ENCODE measurements at regions not wholly inside any gene's neighbourhood (a gene's known extent, or its start where the extent isn't known, plus 50 kb on each side); places are given as distances from the start of the nearest gene placed in this dataset.
A peak's percentile ranks its signal among the peaks of the same experiment; 100 is the strongest.
"Not testable (repeated sequence)": the region's sequence is repeated elsewhere in the genome, so short reads cannot be mapped to it uniquely, and the experiment has no call there.

DNA sequence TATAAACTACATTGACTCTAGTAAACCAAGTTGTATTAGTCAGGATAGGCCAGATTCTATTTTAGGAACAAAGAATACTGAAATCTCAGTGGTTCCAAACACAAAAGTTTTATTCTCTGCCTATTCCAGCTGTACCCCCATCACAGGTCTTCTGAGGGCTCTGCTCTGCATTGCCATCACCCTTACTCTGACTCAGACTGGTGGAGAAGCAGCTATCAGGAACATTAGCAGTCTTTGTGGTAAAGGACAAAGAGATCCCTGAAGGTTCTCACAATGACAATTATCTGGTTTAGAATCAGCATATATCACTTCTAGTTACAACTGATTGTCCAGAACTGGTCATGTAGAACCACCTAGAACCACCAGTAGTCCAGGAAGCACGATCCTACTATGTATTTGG, 251.1 kb downstream of the GLUD2 start:
- DNase-seq (ENCODE audit: low read depth in 2 of 2): no peak

DNA sequence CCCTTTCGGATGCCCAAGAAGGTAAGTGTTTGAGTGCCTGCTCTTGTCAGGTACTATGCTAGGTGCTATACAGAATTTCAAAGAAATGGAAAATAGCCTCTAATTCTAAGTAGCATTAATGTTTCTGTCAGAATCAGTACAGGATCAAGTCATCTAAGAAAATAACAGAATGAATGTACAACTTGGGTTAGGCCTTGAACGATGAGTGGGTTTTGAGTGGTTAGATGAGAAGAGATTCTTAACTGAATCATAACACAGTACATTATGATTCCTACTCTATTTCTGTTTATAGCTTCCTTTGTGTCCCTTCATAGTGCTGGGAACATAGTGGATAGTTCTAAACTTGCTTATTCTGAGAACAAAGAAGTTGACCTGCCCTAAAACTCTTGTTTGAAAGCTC, 253.9 kb downstream of the GLUD2 start:
- DNase-seq (ENCODE audit: low read depth in 2 of 2): no peak

DNA sequence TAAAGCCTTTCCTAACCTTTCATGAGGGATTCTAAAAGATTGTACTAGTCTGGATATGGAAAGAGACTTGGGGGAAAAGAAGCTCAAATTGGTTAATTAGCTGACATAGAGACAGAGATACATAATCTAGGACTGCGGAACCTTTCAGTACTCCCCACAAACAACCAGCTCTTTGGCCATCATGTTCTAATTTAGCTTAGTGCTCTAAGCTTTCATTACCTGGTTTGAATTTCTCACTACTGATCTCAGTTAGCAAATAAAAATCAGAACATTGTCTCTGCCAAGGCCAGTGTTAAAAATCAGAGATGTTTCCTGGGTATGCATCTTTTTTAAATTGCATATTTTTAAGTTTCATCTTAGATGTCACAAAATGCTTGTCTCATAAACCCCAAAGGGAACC, 254.4 kb downstream of the GLUD2 start:
- DNase-seq (ENCODE audit: low read depth in 2 of 2): no peak

DNA sequence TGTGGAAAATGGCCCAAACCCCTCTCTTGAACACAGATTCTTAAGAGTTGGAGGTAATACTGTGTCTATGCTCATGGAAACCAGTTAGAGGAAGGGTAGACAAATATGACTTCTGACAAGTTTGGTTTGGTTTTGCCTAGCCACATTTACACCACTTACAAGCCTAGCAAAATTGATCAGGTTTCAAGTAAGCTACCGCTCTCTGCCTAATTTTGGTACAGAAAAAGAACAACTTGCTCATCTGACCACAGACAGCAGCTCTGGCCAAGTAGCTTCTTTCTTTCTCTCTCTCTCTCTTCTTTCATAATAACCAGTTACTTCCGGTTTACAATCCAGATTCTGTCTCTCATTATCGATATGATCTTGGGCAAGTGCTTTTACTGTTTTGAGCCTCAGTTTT, 260.0 kb downstream of the GLUD2 start:
- no peak for DNase-seq (ENCODE audit: low read depth in 2 of 2)

DNA sequence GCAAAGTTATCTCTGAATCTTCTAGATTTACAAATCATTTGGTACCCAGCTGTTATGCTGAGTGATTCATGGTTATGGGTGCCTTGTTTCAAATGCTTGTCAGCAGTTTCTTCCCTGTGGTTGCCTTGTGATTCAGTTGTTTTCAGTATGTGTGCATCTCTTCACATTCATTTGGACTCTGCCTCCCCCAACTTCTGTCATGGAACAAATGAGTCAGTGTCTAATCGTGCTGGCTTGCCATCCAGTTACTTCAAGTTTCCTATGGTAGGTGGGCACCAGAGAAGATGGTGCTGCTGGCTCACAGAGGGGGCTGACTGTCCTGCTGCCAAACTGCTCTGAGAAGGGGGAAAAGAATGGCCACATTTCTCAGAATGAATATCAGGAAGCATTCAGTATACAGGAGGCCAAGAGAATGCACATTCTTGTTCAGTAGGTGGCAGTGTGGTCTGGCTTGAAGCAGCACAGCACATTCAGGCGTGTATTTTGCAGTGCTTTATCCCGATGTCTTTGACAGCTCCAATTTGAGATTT, 260.9 kb downstream of the GLUD2 start:
- peak; percentile 20 to 41 for DNase-seq (ENCODE audit: low read depth in 2 of 2)

DNA sequence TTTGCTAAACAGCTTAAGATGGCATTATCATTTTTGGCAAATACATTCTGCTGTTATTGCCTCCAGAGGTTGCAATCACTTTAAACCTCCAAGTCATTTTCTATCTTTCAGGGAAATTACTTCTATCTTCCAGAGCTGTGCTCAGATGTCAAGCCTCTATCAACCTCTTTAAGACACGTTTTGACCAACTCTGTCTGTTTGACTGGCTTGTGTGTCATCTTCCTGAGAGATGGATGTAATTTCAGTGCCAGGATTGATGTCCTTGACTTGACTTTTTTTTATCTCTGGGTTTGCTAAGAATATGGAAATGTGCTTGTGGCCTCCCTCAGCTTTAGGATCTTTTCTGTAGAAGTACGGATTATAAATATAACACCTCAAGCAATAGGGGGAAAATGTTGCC, 263.4 kb downstream of the GLUD2 start:
- no peak for DNase-seq (ENCODE audit: low read depth in 2 of 2)

DNA sequence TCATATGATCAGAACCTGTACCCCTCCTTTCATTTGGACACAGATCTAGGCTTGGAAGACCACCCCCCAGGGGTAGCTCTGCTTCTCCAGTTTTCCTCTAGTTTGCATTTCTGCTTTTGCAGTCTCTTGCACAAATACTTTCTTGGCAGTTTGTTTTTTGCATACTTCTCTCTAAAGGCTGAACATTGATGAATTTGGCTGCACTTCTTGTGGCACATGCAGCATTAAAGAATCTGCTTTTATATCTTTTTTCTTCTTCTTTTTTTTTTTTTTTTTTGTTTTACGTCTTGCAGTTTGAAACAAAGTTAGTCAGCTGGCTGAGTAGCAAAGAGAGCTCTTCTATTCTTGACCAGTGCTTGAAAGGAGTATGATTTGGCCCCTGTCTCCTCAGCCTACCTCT, 273.0 kb downstream of the GLUD2 start:
- no peak for DNase-seq (ENCODE audit: low read depth in 2 of 2)

DNA sequence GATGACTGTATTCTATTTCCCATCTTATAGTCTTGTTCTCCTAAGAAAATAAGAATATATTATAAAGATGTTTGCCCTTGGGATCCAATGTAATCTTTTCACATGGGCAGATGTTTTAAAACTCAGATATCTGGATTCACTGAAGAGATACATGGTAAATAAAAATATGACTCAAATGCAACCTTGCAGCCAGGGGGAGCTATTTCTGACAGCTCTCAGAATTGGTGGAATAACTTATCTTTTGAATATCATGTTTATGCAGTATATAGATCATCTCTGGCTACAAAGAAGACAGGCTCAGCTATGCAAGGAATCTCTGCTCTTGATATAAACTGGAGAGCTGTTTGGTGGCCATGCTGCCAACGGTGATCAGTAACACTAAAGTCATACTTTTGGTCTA, 274.7 kb downstream of the GLUD2 start:
- DNase-seq (ENCODE audit: low read depth in 2 of 2): no peak

DNA sequence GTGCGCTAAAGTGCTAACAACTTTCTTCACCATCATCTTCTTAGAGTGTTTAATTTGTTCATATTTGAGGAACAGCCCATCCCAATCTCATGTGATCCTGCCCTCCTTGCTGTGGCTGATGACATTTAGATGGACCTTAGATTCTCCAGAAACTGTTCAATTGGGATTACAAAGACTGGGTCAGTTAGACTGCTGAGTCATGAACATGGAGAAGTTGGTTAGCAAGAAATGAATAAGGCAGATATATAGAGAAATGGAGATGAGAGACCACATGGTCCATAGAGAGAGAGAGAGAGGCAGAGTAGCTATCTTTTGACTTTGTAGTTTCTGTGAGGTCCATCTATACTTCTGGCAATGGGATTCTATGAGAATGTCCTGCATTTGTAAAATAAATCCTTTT, 275.9 kb downstream of the GLUD2 start:
- DNase-seq (ENCODE audit: low read depth in 2 of 2): no peak

DNA sequence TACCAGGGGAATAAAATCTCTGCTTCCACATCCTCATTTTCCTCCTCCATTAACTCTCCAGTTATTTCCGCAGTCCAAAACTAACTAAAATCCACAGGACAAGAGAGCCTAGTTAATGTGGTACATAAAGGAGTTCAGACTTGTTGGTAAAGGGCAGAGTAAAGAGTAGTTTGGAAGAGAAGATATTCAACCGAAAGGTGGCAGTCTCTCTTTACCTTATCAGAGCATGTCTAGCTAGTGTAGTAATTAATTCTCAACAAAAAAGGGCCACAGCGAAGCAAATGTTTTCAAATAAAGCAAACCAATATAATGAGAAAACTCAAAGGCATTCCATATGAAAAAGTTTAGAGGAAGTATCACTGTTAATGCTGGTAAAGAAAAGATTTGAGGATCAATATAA, 286.5 kb downstream of the GLUD2 start:
- no peak for DNase-seq (ENCODE audit: low read depth in 2 of 2)

DNA sequence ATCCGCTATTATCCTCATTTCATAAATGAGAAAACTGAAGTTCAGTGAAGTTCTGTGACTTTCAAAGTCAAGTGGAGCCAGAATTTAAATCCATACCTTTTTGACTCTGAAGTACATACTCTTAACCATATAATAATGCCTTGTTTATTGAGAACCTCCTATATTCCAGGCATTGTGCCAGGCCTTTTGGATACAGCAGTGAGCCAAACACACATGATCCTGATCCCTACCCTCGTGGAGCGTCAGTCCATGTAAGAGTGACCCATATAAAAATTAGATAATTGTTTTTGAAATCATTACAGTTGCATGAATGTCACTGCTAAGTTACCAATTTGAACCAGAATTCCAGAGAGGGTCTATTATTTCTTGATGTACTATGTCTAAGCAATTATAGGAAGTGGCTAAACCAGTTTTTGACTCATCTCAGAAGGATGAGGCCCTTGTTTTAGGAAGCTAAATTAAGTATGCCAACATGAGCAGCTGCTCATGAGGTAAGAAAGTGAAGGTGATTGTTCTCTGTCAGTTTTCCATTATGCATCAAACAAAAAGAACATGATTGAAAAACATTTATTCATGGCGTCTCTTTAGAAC, 289.5 kb downstream of the GLUD2 start:
- DNase-seq (ENCODE audit: low read depth in 2 of 2): no peak

DNA sequence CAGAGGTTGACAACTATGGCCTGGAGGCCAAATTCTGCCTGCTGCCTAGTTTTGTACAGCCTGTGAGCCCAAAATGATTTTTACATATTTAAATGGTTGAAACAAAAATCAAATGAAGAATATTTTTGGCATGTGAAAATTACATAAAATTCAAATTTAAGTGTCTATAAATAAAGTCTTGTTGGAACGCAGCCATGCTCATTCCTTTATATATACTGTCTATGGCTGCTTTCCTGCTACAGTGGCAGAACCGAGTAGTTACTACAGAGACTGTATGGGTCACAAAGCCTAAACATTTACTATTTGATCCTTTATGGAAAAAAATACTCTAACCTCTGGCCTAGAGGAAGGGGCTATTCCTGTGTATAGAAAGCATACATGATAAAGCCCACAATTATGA, 290.4 kb downstream of the GLUD2 start:
- no peak for DNase-seq (ENCODE audit: low read depth in 2 of 2)

DNA sequence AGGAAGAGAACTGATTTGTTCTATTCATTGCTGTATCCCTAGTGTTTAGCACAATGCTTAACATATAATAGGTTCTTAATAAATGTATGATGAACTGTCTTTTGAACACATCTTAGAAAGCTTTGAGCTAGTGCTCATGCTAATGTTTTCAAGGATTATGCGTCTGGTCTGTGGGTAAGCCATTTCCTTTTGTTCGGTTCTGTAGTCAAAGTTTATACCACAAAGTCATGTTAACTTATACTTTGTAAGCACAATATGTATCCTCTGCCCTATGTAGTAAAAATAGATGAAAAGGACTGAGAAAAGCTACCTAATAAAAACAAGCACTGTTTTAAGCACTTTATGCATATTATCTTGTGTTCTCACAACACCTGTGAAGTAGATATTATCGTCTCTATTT, 301.9 kb downstream of the GLUD2 start:
- DNase-seq (ENCODE audit: low read depth in 2 of 2): no peak

DNA sequence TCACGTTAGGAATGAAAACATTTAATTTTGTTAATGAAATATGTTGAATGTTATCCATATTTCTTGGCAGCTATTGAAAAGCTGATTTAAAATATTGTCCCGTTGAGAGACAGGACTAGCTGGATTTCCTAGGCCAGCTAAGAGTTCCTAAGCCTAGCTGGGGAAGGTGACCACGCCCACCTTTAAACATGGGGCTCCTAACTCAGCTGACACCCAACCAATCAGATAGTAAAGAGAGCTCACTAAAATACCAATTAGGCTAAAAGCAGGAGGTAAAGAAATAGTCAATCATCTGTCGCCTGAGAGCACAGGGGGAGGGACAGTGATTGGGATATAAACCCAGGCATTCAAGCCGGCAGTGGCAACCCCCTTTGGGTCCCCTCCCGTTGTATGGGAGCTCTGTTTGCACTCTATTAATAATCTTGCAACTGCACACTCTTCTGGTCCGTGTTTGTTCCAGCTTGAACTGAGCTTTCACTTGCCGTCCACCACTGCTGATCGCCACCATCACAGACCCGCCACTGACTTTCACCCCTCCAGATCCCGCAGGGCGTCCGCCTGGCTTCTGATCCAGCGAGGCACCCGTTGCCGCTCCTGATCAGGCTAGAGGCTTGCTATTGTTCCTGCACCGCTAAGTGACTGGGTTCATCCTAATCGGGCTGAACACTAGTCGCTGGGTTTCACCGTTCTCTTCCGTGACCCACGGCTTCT, 308.9 kb downstream of the GLUD2 start:
- no peak for DNase-seq (ENCODE audit: low read depth in 2 of 2)

DNA sequence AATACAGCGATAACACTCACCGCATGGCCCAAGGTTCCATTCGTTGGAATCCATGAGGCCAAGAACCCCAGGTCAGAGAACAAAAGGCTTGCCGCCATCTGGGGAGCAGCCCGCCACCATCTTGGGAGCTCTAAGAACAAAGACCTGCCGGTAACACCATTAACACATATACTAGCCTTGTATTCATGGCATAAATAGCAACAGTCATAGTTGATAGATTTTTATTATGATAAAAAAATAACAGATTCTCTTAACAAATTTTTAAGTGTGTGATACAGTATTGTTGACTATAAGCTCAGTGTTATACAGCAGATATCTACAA, 309.4 kb downstream of the GLUD2 start:
- no peak for DNase-seq (ENCODE audit: low read depth in 2 of 2)

DNA sequence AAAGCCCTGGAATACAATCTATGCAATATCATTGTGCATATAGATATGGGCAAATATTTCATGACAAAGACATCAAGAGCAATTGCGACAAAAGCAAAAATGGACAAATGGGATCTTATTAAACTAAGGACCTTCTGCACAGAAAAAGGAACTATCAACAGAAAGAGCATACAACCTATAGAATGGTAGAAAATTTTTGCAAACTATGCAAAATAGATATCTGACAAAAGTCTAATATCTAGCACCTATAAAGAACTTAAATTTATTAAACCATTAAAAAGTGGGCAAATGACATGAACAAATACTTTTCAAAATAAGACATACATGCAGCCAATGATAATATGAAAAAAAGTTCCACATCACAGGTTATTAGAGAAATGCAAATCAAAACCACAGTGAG, 312.9 kb downstream of the GLUD2 start:
- no peak for DNase-seq (ENCODE audit: low read depth in 2 of 2)

DNA sequence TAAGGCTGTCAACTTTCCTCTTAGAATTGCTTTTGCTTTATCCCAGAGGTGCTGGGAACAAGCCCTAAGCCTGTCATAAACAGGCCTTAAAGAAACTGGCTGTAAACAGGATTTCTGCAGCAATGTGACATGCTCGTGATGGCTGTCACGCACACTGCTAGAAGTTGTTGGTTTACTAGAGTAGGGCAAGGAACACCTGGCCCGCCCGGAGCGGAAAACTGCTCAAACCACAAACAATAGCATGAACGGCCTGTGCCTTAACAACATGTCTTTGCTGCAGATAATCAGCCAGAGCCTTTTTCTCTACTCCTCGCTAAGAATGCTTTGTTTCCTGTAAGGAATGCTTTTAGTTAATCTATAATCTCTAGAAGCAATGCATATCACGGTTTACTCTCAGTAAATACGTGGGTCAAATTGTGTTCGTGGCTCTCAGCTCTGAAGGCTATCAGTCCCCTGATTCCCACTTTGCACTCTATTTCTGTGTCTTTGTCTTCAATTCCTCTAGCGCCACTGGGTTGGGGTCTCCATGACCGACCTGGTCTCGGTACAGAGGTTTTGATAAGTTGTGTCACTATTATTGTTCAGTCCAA, 318.3 kb downstream of the GLUD2 start:
- DNase-seq (ENCODE audit: low read depth in 2 of 2): no peak

DNA sequence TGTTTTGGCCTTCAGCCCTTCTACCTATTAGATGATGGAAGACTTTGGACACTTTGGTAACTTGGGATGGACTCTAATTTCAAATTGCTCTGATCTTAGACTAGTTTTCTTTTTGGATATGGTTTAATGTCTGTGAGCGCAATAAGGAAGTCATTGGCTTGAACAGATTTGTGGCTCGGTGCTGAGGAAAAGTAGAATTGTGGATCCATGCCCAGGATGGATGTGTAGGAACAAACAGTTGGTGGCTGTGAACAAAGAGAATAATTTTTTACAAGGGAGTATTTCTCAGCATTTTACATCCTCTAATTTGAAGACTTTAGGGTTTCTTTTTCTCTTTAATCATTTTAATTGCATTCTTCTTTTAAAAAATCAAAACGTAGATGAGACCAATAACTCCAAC, 327.1 kb downstream of the GLUD2 start:
- DNase-seq (ENCODE audit: low read depth in 2 of 2): no peak

DNA sequence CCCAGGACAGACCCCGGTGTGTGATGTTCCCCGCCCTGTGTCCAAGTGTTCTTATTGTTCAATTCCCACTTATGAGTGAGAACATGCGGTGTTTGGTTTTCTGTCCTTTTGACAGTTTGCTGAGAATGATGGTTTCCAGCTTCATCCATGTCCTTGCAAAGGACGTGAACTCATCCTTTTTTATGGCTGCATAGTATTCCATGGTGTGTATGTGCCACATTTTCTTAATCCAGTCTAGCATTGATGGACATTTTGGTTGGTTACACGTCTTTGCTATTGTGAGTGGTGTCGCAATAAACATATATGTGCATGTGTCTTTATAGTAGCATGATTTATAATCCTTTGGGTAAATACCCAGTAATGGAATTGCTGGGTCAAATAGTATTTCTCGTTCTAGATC, 334.5 kb downstream of the GLUD2 start:
- DNase-seq (ENCODE audit: low read depth in 2 of 2): not testable (repeated sequence)

DNA sequence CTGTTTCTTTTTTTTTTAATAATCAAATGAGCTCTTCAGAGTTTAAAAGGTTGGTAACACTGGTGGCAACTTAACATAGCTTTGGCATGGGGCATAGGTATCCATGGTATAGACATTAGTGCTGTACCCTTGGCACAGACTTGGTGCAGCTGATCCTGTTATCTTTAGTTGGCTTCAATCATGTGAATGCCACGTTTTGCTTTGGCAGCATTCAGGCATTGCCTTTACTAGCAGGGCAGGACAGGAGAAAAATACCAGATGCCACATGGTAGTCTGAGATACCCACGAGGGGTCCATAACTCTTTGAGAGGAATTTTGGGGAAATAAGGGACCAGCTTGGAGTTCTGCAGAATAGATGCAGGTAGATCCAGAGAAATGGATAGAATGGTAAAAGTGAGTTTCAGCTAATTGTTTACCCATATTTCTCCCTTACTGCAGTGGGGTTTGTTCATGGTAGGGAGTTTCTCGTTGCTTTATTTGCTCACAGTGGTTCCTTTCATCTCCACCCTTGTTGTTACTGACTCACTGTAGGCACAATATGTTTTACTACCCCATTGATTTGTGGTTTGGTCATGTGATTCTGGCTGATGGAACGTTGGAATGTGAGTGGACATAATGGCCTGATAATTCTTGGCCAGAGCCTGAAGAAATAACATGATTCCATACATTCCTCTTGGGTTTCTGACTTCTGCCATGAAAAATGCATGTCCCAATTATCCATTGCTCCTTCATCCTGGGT, 342.7 kb downstream of the GLUD2 start:
- DNase-seq (ENCODE audit: low read depth in 2 of 2): no peak

DNA sequence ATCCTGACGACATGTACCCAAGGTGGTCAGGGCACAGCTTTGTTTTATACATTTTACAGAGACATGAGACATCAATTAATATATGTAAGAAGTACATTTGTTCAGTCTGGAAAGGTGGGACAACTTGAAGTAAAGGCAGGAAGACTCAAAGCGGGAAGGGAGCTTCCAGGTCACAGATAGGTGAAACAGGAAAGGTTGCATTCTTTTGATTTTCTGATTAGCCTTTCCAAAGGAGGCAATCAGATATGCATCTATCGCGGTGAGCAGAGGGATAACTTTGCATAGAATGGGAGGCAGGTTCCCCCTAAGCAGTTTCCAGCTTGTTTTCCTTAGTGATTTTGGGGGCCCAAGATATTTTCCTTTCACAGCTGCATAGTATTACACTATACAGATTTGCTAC, 358.4 kb downstream of the GLUD2 start:
- DNase-seq (ENCODE audit: low read depth in 2 of 2): no peak

DNA sequence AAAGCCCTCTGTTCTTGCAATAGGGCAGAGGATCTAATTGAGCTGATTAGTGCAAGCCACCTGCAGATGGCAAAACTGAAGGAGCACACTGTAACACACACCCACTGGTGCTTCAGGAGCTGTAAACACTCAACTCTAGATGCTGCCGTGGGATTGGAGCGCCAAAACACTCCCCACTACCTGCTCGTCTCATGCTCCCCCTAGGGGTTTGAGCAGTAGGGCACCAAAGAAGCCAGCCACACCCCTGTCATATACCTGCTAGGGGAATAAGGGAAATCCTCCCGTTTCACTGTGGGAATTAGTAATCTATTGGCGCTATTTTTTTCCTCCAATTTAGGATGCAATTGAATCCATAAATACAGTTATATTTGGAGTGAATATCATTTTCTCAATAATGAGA, 360.2 kb downstream of the GLUD2 start:
- DNase-seq (ENCODE audit: low read depth in 2 of 2): no peak

DNA sequence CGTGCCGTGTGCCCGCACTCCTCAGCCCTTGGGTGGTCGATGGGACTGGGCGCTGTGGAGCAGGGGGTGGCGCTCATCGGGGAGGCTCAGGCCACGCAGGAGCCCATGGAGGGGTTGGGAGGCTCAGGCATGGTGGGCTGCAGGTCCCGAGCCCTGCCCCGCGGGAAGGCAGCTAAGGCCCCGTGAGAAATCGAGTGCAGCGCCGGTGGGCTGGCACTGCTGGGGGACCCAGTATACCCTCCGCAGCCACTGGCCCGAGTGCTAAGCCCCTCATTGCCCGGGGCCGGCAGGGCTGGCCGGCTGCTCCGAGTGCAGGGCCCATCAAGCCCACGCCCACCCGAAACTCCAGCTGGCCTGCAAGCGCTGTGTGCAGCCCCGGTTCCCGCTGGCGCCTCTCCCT, 384.1 kb downstream of the GLUD2 start:
- not testable (repeated sequence) for DNase-seq (ENCODE audit: low read depth in 2 of 2)
